H1 (cell line): ENCODE measurements at regions not wholly inside any gene's neighbourhood (a gene's known extent, or its start where the extent isn't known, plus 50 kb on each side); places are given as distances from the start of the nearest gene placed in this dataset.

Experiments
- CTCF ChIA-PET: fragments of 300-600 bp; sonication (Branson Sonifier 250); formaldehyde crosslinking; loops from one replicate; lab custom pipeline; 2021; ENCODE audit not compliant: partially characterized antibody; lab: Charles Lee
- POLR2A ChIA-PET: fragments of 300-600 bp; sonication (Branson Sonifier 250); formaldehyde crosslinking; loops from one replicate; lab custom pipeline; 2021; ENCODE audit warnings: inconsistent platforms; ENCODE audit not compliant: partially characterized antibody; lab: Charles Lee
- DNase-seq, 2 experiments: peaks; one replicate each; pipeline versions ENCODE4 v3.0.0 to v3.0.0-alpha.2; 2010 to 2022; ENCODE audit warnings: low spot score in 2 of 2, low read depth in 1 of 2, mixed read lengths in 1 of 2
- FAIRE-seq: peaks from 2 replicates; lab custom pipeline; 2011; peaks lifted over from hg19 to GRCh38; lab: Jason Lieb, UNC
- H2AFZ ChIP-seq: 2 replicates; pipeline ENCODE4 v1.8.1; 2012; ENCODE audit warnings: low read length, inconsistent platforms
- H2AK5ac ChIP-seq: 2 replicates; pipeline ENCODE4 v1.6.1; 2013; ENCODE audit warnings: low read depth, low read length
- H2BK120ac ChIP-seq: replicated peaks from 2 replicates; pipeline ENCODE3; 2013; ENCODE audit warnings: low read depth, low read length, inconsistent platforms
- H2BK12ac ChIP-seq: 2 replicates; pipeline ENCODE4 v1.6.1; 2013; ENCODE audit warnings: low read depth, low read length
- H2BK15ac ChIP-seq: 2 replicates; pipeline ENCODE4 v1.6.1; 2013; ENCODE audit warnings: low read length
- H2BK20ac ChIP-seq: 2 replicates; pipeline ENCODE4 v1.6.1; 2013; ENCODE audit warnings: low read length
- H2BK5ac ChIP-seq: 2 replicates; pipeline ENCODE4 v1.6.1; 2013; ENCODE audit warnings: low read depth, low read length
- H3K14ac ChIP-seq: 2 replicates; pipeline ENCODE4 v1.6.1; 2013; ENCODE audit warnings: inconsistent platforms; ENCODE audit not compliant: insufficient read length
- H3K18ac ChIP-seq: 2 replicates; pipeline ENCODE4 v1.6.1; 2013; ENCODE audit warnings: low read length; ENCODE audit errors: extremely low read depth
- H3K23ac ChIP-seq: 2 replicates; pipeline ENCODE4 v1.6.1; 2013; ENCODE audit warnings: inconsistent platforms; ENCODE audit not compliant: insufficient read length
- H3K23me2 ChIP-seq: 2 replicates; pipeline ENCODE4 v1.6.1; 2013; ENCODE audit warnings: low read depth, low read length
- H3K27ac ChIP-seq: 2 replicates; pipeline ENCODE4 v1.6.1; 2011; ENCODE audit warnings: low read depth, low read length, inconsistent platforms
- H3K27me3 ChIP-seq, 4 experiments: replicated peaks in 1 of 4; 1 replicate in 1 of 4; 2 replicates in 3 of 4; pipeline versions ENCODE4 v1.6.1 to v1.8.1; 2011 to 2013; ENCODE audit warnings: low read length in 3 of 4, mild to moderate bottlenecking in 3 of 4, inconsistent platforms in 2 of 4, mixed read lengths in 2 of 4, moderate library complexity in 1 of 4; ENCODE audit not compliant: control insufficient read depth in 3 of 4, insufficient read depth in 3 of 4; ENCODE audit errors: extremely low read depth in 1 of 4
- H3K36me3 ChIP-seq, 4 experiments: 2 replicates each; pipeline versions ENCODE4 v1.6.1 to v1.8.1; 2011 to 2013; ENCODE audit warnings: mild to moderate bottlenecking in 4 of 4, low read length in 3 of 4, moderate library complexity in 2 of 4, control low read depth in 1 of 4, inconsistent platforms in 1 of 4; ENCODE audit not compliant: insufficient read depth in 4 of 4, control insufficient read depth in 2 of 4
- H3K4ac ChIP-seq: replicated peaks from 2 replicates; pipeline ENCODE3; 2013; ENCODE audit warnings: low read length, low read depth, mixed read lengths, inconsistent platforms; ENCODE audit not compliant: insufficient read length
- H3K4me1 ChIP-seq, 4 experiments: replicated peaks in 1 of 4; 1 replicate in 1 of 4; 2 replicates in 3 of 4; pipeline versions ENCODE4 v1.6.1 to v1.8.1; 2011 to 2013; ENCODE audit warnings: low read length in 3 of 4, inconsistent platforms in 2 of 4, mixed read lengths in 1 of 4; ENCODE audit not compliant: insufficient read depth in 4 of 4, control insufficient read depth in 3 of 4
- H3K4me2 ChIP-seq, 2 experiments: 2 replicates each; pipeline versions ENCODE4 v1.6.1 to v1.8.1; 2011 to 2013; ENCODE audit warnings: low read depth in 2 of 2, low read length in 2 of 2, control low read depth in 1 of 2, inconsistent platforms in 1 of 2, mild to moderate bottlenecking in 1 of 2; ENCODE audit not compliant: insufficient read depth in 1 of 2
- H3K4me3 ChIP-seq, 4 experiments: fragments of 200-600, 300-600 bp in 1 of 4; sonication (generic), shearing (Covaris generic), sonication (Bioruptor Twin) in 1 of 4; 2 replicates each; pipeline versions ENCODE4 v1.5.1 to v1.8.1; 2011 to 2016; ENCODE audit warnings: low read length in 4 of 4, low read depth in 3 of 4, control low read depth in 2 of 4, inconsistent platforms in 2 of 4, mild to moderate bottlenecking in 2 of 4, mixed read lengths in 1 of 4, moderate library complexity in 1 of 4; ENCODE audit not compliant: insufficient read depth in 2 of 4; ENCODE audit errors: extremely low read depth in 1 of 4
- H3K56ac ChIP-seq: replicated peaks from 2 replicates; pipeline ENCODE3; 2013; ENCODE audit warnings: low read depth, mild to moderate bottlenecking, mixed read lengths, low read length, inconsistent platforms; ENCODE audit not compliant: insufficient read length
- H3K79me1 ChIP-seq: 2 replicates; pipeline ENCODE4 v1.6.1; 2013; ENCODE audit warnings: low read depth, low read length, control low read depth
- H3K79me2 ChIP-seq, 2 experiments: 2 replicates each; pipeline versions ENCODE4 v1.6.1 to v1.8.1; 2012 to 2013; ENCODE audit warnings: low read length in 2 of 2, mild to moderate bottlenecking in 2 of 2, inconsistent platforms in 1 of 2; ENCODE audit not compliant: insufficient read depth in 2 of 2, control insufficient read depth in 1 of 2
- H3K9ac ChIP-seq, 4 experiments: replicated peaks in 1 of 4; 1 replicate in 1 of 4; 2 replicates in 3 of 4; pipeline versions ENCODE4 v1.6.1 to v1.8.1; 2011 to 2013; ENCODE audit warnings: low read depth in 3 of 4, low read length in 3 of 4, control low read depth in 2 of 4, mild to moderate bottlenecking in 2 of 4, moderate library complexity in 2 of 4, inconsistent platforms in 1 of 4; ENCODE audit errors: extremely low read depth in 1 of 4
- H3K9me3 ChIP-seq, 2 experiments: 2 replicates each; pipeline versions ENCODE4 v1.6.1 to v1.8.1; 2012 to 2013; ENCODE audit warnings: mild to moderate bottlenecking in 2 of 2, moderate library complexity in 2 of 2, control low read depth in 1 of 2, inconsistent platforms in 1 of 2, low read depth in 1 of 2, low read length in 1 of 2, mixed read lengths in 1 of 2; ENCODE audit not compliant: insufficient read depth in 2 of 2
- H4K20me1 ChIP-seq, 2 experiments: replicated peaks in 1 of 2; 2 replicates each; pipeline versions ENCODE3 to v1.8.1; 2011 to 2013; ENCODE audit warnings: inconsistent platforms in 2 of 2, low read length in 2 of 2, mild to moderate bottlenecking in 1 of 2; ENCODE audit not compliant: insufficient read depth in 2 of 2, control insufficient read depth in 1 of 2
- H4K5ac ChIP-seq: 2 replicates; pipeline ENCODE4 v1.6.1; 2013; ENCODE audit warnings: low read length, low read depth, mixed read lengths, inconsistent platforms; ENCODE audit not compliant: insufficient read length
- H4K8ac ChIP-seq: 2 replicates; pipeline ENCODE4 v1.8.0; 2013; ENCODE audit warnings: mild to moderate bottlenecking, moderate library complexity, low read length, inconsistent platforms; ENCODE audit not compliant: insufficient read depth; ENCODE audit errors: extremely low read depth
- H4K91ac ChIP-seq: replicated peaks from 2 replicates; pipeline ENCODE3; 2013; ENCODE audit warnings: low read length, mixed read lengths, inconsistent platforms; ENCODE audit not compliant: insufficient read length
- NANOG ChIP-seq: IDR thresholded peaks from 2 replicates; pipeline ENCODE4 v1.6.1; 2011; ENCODE audit warnings: low read length, low read depth, mild to moderate bottlenecking, inconsistent platforms; ENCODE audit not compliant: insufficient read depth, poor library complexity, severe bottlenecking

- Histone ChIP-seq H3K23ac (no peak overlapping the region), H3K18ac (no peak overlapping the region), H4K8ac (no peak overlapping the region), H3K23me2 (no peaks in the 10 kb centered on the region), H3K27ac (no peak overlapping the region), H4K91ac (no peak overlapping the region), H3K4me2 (no peak overlapping the region), H3K4me3 (no peak overlapping the region), H3K79me2 (no peaks in the 10 kb centered on the region), H3K4me1 (no peaks in the 10 kb centered on the region), H2BK5ac (no peak overlapping the region), H4K20me1 (no peaks in the 10 kb centered on the region), H2AK5ac (no peak overlapping the region), H2BK120ac (no peak overlapping the region), H3K36me3 (no peaks in the 10 kb centered on the region), H3K9ac (no peak overlapping the region), H2BK12ac (no peak overlapping the region), H3K79me1 (no peaks in the 10 kb centered on the region), H3K27me3 (no peaks in the 10 kb centered on the region; a peak in 1 of 7 replicates), H2AFZ (no peak overlapping the region), H3K56ac (no peak overlapping the region), H3K4ac (no peak overlapping the region), H2BK20ac (no peak overlapping the region), H3K9me3 (no peaks in the 10 kb centered on the region; a peak in 1 of 4 replicates), H4K5ac (no peak overlapping the region), H3K14ac (no peak overlapping the region), H2BK15ac (no peak overlapping the region)
- no peak for FAIRE-seq
- DNase-seq: no peak
- CTCF ChIA-PET: interaction anchor here (0.8 kb wide), 1 partner anchor 288 kb away, joined by 3 read pairs; no protein-coding TSS in a partner anchor
- POLR2A ChIA-PET: interaction anchor here (0.7 kb wide), 1 partner anchor 100 kb away, joined by 3 read pairs; no protein-coding TSS in a partner anchor
- no peak for TF ChIP-seq NANOG
Measured at GRCh38 chr4:23429497-23429896, 460.4 kb downstream of the PPARGC1A start.
